ENCODE measurements at regions not wholly inside any gene's neighbourhood (a gene's known extent, or its start where the extent isn't known, plus 50 kb on each side); places are given as distances from the start of the nearest gene placed in this dataset.

DNA sequence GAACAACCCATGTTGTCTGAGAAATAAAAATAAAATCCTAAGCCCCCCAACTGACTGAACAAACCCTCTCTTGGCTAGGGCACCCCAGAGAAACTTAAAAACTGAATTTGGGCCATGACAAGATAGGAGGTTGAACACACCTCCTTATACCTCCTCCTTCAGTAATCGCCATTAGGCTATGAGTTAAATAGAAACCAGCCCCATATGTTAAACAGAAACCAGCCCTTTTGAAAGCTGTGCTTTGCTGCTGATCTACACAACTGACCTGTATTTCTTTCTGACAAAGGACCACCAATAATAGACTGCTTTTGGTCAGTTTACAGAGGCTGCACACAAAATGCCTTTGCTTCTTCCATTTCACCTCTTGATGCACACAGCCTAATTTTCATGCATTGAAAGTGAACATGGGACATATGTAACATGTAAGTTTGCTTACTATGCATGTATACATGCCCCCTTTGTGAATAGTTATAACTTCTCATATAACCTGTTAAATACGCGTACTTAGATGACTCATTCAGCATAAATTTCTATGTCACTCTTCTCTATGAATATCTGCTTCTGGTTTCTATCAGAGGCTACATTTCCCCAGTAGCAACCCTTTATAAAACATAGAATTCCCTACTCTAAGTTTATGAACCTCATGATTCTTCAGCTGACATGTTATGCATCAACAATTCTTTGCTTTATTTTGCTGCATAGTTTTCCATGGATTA, 462.9 kb downstream of the COL12A1 start:
- no peak for TF ChIP-seq POLR2A (IDR thresholded peaks at IDR 0.05)
- TF ChIP-seq, protein P1, sequence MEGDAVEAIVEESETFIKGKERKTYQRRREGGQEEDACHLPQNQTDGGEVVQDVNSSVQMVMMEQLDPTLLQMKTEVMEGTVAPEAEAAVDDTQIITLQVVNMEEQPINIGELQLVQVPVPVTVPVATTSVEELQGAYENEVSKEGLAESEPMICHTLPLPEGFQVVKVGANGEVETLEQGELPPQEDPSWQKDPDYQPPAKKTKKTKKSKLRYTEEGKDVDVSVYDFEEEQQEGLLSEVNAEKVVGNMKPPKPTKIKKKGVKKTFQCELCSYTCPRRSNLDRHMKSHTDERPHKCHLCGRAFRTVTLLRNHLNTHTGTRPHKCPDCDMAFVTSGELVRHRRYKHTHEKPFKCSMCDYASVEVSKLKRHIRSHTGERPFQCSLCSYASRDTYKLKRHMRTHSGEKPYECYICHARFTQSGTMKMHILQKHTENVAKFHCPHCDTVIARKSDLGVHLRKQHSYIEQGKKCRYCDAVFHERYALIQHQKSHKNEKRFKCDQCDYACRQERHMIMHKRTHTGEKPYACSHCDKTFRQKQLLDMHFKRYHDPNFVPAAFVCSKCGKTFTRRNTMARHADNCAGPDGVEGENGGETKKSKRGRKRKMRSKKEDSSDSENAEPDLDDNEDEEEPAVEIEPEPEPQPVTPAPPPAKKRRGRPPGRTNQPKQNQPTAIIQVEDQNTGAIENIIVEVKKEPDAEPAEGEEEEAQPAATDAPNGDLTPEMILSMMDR (IDR thresholded peaks at IDR 0.05) = no peak
- TF ChIP-seq POLR2AphosphoS5 (IDR thresholded peaks at IDR 0.05) = no peak

Measured in breast epithelium (tissue), 3 donors.